MM.1S (cell line): ENCODE measurements at regions not wholly inside any gene's neighbourhood (a gene's known extent, or its start where the extent isn't known, plus 50 kb on each side); places are given as distances from the start of the nearest gene placed in this dataset.

ENCODE experiments used
- DNase-seq: peaks from one replicate; pipeline ENCODE4 v3.0.0-alpha.2; 2015
- H2AFZ ChIP-seq: fragments of 300-600 bp; sonication (generic); 2 replicates; pipeline ENCODE4 v1.6.0; 2016; ENCODE audit warnings: antibody characterized with exemption, low read length
- H3F3A ChIP-seq: fragments of 300-600 bp; sonication (generic); 2 replicates; pipeline ENCODE4 v1.6.1; 2016; ENCODE audit warnings: mild to moderate bottlenecking, antibody characterized with exemption, low read length, moderate library complexity, mixed read lengths; ENCODE audit not compliant: insufficient read depth
- H3K27ac ChIP-seq: fragments of 300-600 bp; sonication (generic); 2 replicates; pipeline ENCODE4 v1.5.1; 2016; ENCODE audit warnings: mild to moderate bottlenecking, low read length
- H3K27me3 ChIP-seq: fragments of 300-600 bp; sonication (generic); replicated peaks from 2 replicates; pipeline ENCODE4 v1.6.0; 2016; ENCODE audit warnings: low read length; ENCODE audit not compliant: insufficient read depth
- H3K36me3 ChIP-seq: fragments of 300-600 bp; sonication (generic); replicated peaks from 2 replicates; pipeline ENCODE4 v1.6.1; 2016; ENCODE audit warnings: mild to moderate bottlenecking, low read length, mixed read lengths; ENCODE audit not compliant: insufficient read depth
- H3K4me1 ChIP-seq: fragments of 300-600 bp; sonication (generic); 2 replicates; pipeline ENCODE4 v1.6.1; 2016; ENCODE audit warnings: low read length, mixed read lengths
- H3K4me2 ChIP-seq: fragments of 300-600 bp; sonication (generic); 2 replicates; pipeline ENCODE4 v1.6.0; 2016; ENCODE audit warnings: low read depth, low read length
- H3K4me3 ChIP-seq: fragments of 300-600 bp; sonication (generic); 2 replicates; pipeline ENCODE4 v1.5.1; 2016; ENCODE audit warnings: low read length, mixed read lengths
- H3K79me2 ChIP-seq: fragments of 300-600 bp; sonication (generic); 2 replicates; pipeline ENCODE4 v1.6.1; 2016; ENCODE audit warnings: mixed run types, low read length, mixed read lengths
- H3K9ac ChIP-seq: fragments of 300-600 bp; sonication (generic); 2 replicates; pipeline ENCODE4 v1.6.1; 2016; ENCODE audit warnings: low read length, mixed read lengths
- H3K9me2 ChIP-seq: fragments of 300-600 bp; sonication (generic); replicated peaks from 2 replicates; pipeline ENCODE4 v1.6.1; 2016; ENCODE audit warnings: mild to moderate bottlenecking, low read length, mixed read lengths; ENCODE audit not compliant: insufficient read depth
- H3K9me3 ChIP-seq: fragments of 300-600 bp; sonication (generic); replicated peaks from 2 replicates; pipeline ENCODE4 v1.6.1; 2016; ENCODE audit warnings: mild to moderate bottlenecking, low read length, mixed read lengths; ENCODE audit not compliant: insufficient read depth
- H4K20me1 ChIP-seq: fragments of 300-600 bp; sonication (generic); 2 replicates; pipeline ENCODE4 v1.6.1; 2016; ENCODE audit warnings: mild to moderate bottlenecking, low read length, moderate library complexity, mixed read lengths; ENCODE audit not compliant: insufficient read depth
- CTCF ChIP-seq: fragments of 300-600 bp; sonication (generic); IDR thresholded peaks from 2 replicates; pipeline ENCODE4 v1.5.1; 2016; ENCODE audit warnings: antibody characterized with exemption, low read length, mixed read lengths
- EZH2 ChIP-seq: fragments of 300-600 bp; sonication (generic); optimal IDR thresholded peaks from 2 replicates; pipeline ENCODE3; 2017; ENCODE audit warnings: low read depth, mild to moderate bottlenecking, antibody characterized with exemption, low read length, mixed read lengths
- EZH2phosphoT487 ChIP-seq: fragments of 300-600 bp; sonication (generic); IDR thresholded peaks from 2 replicates; pipeline ENCODE4 v1.6.1; 2018; ENCODE audit warnings: antibody characterized with exemption, low read length

- Histone ChIP-seq H3K27me3 (no peaks in the 10 kb centered on the region), H3F3A (no peaks in the 10 kb centered on the region), H4K20me1 (no peaks in the 10 kb centered on the region), H3K27ac (no peak overlapping the region), H3K9me2 (no peaks in the 10 kb centered on the region), H2AFZ (no peak overlapping the region), H3K36me3 (no peaks in the 10 kb centered on the region), H3K4me1 (no peaks in the 10 kb centered on the region), H3K9me3 (no peaks in the 10 kb centered on the region), H3K9ac (no peak overlapping the region), H3K4me2 (no peak overlapping the region), H3K4me3 (no peak overlapping the region), H3K79me2 (no peaks in the 10 kb centered on the region)
- no peak for DNase-seq
- TF ChIP-seq CTCF (no peak), EZH2 (no peak), EZH2phosphoT487 (no peak)
Observed at GRCh38 chr2:149650006-149650405, 62.4 kb upstream of the MMADHC start.

DNA sequence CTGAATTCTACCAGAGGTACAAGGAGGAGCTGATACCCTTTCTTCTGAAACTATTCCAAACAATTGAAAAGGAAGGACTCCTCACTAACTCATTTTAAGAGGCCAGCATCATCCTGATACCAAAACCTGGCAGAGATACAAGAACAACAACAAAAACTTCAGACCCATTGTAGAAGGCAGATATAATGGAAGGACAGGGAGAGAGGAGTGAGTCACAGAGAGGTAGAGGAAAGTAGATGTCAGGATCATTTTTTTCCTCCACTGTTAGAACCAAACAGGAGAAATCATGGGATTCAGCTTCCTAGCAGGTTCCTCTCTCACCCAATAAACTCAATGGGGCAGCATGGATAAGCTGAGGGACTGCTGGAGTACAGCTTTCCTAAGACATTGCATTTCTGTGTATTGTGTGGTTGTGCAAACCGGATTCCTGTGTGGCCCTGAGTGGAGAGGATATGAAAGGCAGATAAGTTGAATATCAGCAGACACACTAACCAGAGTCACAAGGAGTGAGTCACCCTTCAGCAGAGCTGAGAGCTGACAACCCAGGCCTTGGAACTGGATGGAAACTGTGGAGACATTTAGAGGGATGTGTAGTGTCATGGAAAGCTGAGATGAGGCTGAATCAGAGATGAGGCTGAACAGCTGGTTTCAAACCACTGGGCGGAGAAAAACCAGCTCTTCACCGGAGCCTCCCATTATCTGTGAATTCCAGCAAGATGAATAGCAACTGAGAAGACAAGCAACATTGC lies 60.9 kb upstream of the MMADHC start:
- no peaks in the 10 kb centered on the region for H3K36me3 ChIP-seq
- no peaks in the 10 kb centered on the region for H3K4me1 ChIP-seq
- no peak overlapping the region for H3K9ac ChIP-seq

GRCh38 chr2:149645391-149645790 lies 57.8 kb upstream of the MMADHC start:
- Histone ChIP-seq H3K4me1 (no peaks in the 10 kb centered on the region), H2AFZ (no peak overlapping the region), H3K9ac (no peak overlapping the region), H3F3A (no peaks in the 10 kb centered on the region), H3K79me2 (no peaks in the 10 kb centered on the region), H3K9me2 (no peaks in the 10 kb centered on the region), H3K36me3 (no peaks in the 10 kb centered on the region), H4K20me1 (no peaks in the 10 kb centered on the region), H3K4me2 (no peak overlapping the region), H3K4me3 (no peak overlapping the region), H3K27ac (no peak overlapping the region), H3K9me3 (no peaks in the 10 kb centered on the region), H3K27me3 (no peaks in the 10 kb centered on the region)
- TF ChIP-seq EZH2, result no peak
- TF ChIP-seq CTCF, result no peak
- no peak for TF ChIP-seq EZH2phosphoT487
- DNase-seq, result no peak

More for the DNA sequence above, 60.9 kb upstream of the MMADHC start:
- Histone ChIP-seq H3K9me2 (no peaks in the 10 kb centered on the region), H3K27me3 (no peaks in the 10 kb centered on the region), H3K9me3 (no peaks in the 10 kb centered on the region), H3K79me2 (no peaks in the 10 kb centered on the region), H3K27ac (no peak overlapping the region), H3K4me2 (no peak overlapping the region), H4K20me1 (no peaks in the 10 kb centered on the region), H2AFZ (no peak overlapping the region), H3F3A (no peaks in the 10 kb centered on the region), H3K4me3 (no peak overlapping the region)
- DNase-seq, result no peak
- TF ChIP-seq EZH2 (no peak), CTCF (no peak), EZH2phosphoT487 (no peak)
